GM10266 (cell line): ENCODE measurements at regions not wholly inside any gene's neighbourhood (a gene's known extent, or its start where the extent isn't known, plus 50 kb on each side); places are given as distances from the start of the nearest gene placed in this dataset.

ENCODE experiments used
- DNase-seq: peaks from one replicate; pipeline ENCODE4 v3.0.0; 2012; ENCODE audit errors: extremely low spot score
- TF ChIP-seq, protein P1 (sequence below): IDR thresholded peaks from 2 replicates; pipeline ENCODE4 v1.5.1; 2012; ENCODE audit warnings: mild to moderate bottlenecking, low read depth; ENCODE audit not compliant: control insufficient read depth, insufficient read depth; ENCODE audit errors: missing control alignments

DNA sequence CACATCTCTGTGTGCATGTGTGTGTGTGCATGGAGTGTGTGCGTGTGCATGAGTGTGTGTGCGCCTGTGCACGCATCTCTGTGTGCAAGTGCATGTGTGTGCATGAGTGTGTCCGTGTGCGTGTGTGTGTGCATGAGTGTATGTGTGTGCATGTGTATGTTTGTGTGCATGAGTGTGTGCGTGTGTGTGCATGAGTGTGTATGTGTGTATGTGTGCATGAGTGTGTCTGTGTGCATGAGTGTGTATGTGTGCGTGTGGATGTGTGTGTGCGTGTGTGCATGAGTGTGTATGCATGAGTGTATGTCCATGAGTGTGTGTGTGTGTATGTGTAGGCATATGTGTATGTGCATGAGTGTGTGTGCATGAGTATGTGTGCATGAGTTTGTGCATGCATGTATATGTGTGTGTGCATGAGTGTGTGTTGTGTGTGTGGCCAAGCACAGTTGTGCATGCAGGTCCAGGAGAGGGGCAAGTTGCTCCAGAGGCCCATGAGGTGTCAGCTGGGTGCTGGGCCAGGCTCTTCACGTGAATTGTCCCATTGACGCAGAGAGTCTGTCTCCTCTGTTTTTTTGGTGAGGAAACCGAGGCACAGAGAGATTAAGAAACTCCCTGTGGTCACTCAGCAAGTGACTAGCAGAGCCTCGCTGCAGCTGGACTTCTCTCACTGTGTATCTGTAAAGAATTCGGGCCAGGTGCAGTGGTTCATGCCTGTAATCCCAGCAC lies 75.5 kb downstream of the ASB1 start:
- TF ChIP-seq, protein P1, sequence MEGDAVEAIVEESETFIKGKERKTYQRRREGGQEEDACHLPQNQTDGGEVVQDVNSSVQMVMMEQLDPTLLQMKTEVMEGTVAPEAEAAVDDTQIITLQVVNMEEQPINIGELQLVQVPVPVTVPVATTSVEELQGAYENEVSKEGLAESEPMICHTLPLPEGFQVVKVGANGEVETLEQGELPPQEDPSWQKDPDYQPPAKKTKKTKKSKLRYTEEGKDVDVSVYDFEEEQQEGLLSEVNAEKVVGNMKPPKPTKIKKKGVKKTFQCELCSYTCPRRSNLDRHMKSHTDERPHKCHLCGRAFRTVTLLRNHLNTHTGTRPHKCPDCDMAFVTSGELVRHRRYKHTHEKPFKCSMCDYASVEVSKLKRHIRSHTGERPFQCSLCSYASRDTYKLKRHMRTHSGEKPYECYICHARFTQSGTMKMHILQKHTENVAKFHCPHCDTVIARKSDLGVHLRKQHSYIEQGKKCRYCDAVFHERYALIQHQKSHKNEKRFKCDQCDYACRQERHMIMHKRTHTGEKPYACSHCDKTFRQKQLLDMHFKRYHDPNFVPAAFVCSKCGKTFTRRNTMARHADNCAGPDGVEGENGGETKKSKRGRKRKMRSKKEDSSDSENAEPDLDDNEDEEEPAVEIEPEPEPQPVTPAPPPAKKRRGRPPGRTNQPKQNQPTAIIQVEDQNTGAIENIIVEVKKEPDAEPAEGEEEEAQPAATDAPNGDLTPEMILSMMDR, result no peak
- no peak for DNase-seq

DNA sequence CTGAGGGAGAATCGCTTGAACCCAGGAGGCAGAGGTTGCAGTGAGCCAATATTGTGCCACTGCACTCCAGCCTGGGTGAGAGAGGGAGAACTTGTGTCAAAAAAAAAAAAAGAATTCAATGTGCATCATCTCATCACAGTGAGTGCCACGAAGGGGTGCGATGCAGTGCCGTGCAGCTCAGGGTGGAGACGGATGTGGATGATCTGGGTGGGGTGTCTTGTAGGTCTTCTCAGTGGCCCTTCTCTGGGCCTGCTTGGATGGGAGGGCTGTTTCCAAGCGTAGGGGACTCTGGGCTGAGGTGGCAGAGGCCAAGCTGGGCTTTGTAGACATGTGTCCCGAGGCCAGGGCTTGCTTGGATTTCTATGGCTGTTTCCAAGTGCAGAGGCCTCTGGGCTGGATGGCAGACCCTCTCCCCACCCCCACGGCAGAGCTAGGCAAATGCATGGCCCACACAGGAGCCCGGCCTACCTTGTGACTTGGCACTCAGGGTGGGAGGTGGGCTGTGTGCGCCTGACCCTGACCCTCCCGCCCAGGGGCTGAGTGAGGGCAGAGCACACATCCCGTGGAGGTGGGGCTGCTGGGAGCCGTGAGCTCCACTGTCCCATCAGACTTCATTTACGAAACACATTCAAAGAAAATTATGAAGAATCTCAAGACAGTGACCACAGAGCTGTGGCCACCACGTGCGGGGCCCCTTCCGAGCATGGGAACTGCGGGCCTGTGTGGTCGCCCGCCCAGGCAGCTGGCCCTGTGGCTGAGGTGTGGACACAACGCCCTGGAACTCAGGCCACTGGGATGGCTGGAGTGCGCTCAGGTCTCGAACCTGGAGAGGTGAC lies 76.4 kb downstream of the ASB1 start:
- DNase-seq, result no peak
- TF ChIP-seq, protein P1, result no peak

DNA sequence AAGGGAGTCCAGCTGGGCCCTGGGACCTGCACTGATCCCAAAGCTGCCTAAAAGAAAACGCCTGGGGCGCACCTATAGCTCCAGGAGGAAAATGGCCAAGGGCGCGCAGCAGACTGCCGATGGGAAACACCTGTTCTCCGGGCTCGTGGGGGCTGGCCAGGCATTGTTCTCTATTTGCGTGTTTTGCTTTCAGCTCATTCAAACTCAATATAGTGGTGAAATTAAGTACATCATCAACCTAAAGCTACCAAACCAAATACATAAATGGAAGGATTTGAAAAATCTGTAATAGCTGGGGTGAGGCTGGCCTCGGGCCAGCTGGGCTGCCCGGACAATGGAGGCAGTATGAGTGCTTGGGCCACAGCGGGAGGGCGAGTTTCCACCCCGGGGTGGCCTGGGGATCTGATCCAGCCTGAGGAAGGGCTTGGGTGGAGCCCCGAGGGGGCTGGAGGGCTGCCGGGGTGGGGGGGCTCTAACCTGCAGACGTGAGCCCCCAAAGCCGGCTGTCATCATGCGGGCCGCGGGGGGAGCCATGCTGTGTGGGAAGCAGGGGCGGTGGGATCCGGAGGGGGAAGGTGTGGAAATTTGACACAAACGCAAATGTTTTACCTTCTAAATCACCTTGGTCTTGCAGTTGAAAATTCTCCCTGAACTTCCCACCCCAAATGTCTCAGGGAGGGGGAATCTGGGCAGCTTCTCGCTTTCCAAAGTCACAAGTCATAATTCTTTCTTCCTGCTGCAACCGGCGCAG lies 77.6 kb downstream of the ASB1 start:
- no peak for DNase-seq

DNA sequence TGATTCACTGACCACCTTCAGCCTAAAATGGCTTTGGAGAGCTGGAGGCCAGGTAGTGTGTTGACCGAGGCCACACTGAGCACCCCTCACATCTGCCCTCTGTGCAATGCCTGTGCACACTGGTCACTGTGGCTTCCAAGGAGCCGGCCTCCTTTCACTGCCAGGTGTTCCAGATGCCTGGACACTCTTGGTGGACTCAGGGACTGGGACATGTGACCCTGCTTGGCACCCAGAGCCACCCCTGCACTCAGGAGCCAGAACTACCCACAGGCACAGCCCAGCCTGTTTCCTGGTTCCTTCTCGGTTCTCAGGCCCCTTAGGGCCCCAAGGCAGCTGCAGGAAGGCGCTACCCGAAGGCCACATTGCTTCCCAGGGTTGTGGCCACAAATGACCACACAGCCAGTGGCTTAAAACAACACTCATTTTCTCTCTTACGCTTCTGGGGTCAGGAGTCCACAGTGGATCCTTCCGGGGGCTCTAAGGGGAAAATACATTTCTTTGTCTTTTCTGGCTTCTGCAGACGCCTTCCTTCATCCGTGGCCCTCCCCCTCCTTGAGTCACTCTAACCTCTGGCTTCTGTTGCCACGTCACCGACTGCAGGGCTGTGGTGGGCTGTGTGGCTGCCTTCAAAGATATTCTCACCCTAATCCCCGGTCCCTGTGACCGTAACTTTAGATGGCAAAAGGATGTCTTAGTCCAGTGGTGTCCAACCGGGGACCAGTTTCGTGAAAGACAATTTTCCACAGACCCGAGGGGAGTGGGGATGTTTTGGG lies 78.6 kb downstream of the ASB1 start:
- TF ChIP-seq, protein P1, result no peak
- DNase-seq, result no peak

More for the DNA sequence above, 77.6 kb downstream of the ASB1 start:
- TF ChIP-seq, protein P1, result no peak

DNA sequence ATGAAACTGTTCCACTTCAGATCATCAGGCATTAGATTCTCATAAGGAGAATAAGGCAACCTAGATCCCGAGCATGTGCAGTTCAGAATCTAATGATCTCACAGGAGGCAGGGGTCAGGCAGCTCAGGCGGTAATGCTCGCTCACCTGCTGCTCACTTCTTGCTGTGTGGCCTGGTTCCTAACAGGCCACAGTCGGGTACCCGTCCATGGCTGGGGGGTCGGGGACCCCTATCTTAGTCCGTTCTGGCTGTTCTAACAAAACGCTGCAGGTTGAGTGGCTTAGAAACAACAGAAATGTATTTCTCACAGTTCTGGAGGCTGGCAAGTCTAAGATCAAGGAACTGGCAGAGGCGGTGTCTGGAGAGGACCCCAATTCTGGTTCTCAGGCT lies 79.2 kb downstream of the ASB1 start:
- no peak for DNase-seq
- TF ChIP-seq, protein P1, result no peak

DNA sequence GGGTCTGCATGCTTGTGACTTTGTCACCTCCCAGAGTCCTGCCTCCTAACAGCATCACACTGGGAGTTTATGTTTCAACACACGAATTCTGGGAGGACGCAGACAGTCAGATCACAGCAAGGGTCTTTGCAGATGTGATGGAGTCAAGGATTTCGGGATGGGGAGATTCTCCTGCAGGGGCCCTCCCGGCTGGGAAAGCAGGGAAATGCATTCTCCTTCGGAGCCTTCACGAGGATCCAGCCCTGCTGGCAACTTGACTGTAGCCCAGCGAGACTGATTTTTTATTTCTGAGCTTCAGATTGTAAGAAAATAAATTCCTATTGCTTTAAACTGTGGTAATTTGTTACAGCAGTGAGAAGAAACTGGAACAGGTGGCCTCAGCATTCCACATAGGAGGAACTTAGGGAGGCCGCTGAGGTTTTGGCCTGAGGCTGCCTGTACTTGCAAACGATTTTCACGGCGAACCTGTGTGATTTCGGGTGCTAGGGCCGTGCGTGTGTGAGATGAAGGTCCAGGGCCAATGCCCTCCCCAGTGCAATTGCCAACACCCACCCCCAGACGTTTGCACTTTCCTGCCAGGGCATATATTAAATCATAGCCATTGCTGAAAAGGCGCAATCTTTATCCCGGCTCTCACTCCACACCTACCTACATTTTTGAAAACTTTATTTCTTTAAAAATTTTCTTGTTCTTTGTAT lies 79.8 kb downstream of the ASB1 start:
- TF ChIP-seq, protein P1, result no peak
- DNase-seq, result no peak
